ENCODE measurements at regions not wholly inside any gene's neighbourhood (a gene's known extent, or its start where the extent isn't known, plus 50 kb on each side); places are given as distances from the start of the nearest gene placed in this dataset.

DNA sequence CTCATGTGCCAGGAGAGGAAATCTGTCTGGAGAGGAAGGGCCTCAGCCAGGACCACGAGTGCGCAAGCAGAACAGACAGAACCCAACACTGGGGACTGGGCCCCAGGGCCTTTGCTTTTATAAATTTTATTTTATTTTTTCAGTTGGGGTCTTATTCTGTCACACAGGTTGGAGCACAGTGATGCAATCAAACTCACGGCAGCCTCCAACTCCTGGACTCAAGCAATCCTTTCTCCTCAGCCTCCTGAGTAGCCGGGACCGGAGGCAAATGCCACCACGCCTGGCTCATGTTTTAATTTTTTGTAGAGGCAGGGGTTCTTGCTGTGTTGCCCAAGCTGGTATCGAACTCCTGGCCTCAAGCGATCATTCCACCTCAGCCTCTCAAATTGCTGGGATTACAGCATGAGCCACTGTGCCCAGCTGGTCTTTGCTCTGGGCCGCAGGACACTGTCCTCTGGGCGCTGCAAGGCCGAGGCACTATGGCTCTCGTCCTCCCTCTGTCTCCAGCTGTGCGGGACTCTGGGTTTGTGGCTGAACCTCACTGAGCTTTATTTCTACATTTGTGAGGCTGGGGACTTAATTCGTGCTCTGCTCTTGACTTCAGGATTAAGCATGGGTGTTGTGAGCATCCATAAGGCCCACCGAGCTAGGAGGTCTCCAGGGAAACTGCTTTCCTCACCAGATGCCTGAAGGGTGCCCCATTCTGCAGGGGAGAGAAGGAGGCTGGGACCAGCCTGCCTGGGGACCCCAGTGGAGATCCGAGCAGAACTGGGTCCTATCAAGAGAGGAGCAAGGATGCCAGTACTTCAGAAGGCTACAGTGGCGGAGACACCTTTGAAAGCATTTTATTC, 144.2 kb upstream of the VSTM2B start:
- no peak for TF ChIP-seq CTCF (conservative IDR thresholded peaks at IDR 0.05; ENCODE audit: low read depth, low read length)
- H3K4me3 ChIP-seq (ENCODE audit: low read depth, low read length): no peak overlapping the region
- DNase-seq (ENCODE audit: low read depth): no peak

DNA sequence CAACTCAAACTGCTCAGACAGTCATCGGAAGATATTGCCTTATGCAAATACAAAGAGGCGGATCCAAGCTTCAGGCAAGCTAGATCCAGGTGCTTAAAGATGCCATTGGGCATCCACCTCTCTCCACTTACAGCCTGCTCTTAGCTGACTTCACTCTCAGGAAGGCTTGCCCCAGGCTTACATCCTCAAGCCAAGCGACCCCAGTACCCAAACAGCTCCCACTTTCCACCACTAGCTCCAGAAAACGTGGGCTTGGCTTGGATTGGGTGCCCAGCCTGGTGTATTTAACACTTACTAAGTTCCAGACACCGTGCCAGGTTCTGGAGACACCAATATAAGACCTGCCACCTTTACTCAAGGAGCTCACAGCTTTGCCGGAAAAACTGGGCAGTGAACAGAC, 142.1 kb upstream of the VSTM2B start:
- no peak for DNase-seq (ENCODE audit: low read depth)
- H3K4me3 ChIP-seq (ENCODE audit: low read depth, low read length): no peak overlapping the region
- no peak for TF ChIP-seq CTCF (conservative IDR thresholded peaks at IDR 0.05; ENCODE audit: low read depth, low read length)

GRCh38 chr19:29384656-29385055, 141.1 kb upstream of the VSTM2B start:
- DNase-seq (ENCODE audit: low read depth): no peak
- no peak for TF ChIP-seq CTCF (conservative IDR thresholded peaks at IDR 0.05; ENCODE audit: low read depth, low read length)
- H3K4me3 ChIP-seq (ENCODE audit: low read depth, low read length): no peak overlapping the region

DNA sequence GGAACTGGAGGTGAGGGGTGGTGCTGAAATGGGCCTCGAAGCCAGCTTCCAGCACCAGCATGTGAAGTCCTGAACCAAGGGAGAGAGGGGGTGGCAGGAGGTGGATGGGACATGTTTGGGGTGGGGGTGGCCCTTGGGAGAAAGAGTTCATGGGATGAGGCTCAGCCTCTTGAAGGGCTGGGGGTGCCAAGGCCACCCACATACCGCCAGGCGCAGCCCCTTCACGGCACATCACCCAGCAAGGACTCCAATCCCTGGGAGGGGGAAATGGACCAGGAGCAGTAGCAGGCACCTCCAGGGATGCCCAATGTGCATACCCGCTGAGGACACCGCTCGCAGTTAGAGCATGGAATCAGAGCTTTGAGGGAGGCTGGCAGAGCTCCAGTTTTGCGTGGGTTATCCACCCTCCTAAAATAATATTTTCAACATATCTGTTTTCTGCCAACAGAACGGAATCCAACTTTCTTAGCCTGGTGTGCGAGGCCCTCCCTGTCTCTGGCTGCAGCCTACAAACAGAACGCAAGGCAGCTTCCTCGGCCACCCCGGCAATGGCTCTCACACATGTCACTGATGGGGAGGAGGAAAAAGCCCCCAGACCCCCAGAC, 140.5 kb upstream of the VSTM2B start:
- TF ChIP-seq CTCF (conservative IDR thresholded peaks at IDR 0.05; ENCODE audit: low read depth, low read length): no peak
- no peak overlapping the region for H3K4me3 ChIP-seq (ENCODE audit: low read depth, low read length)
- no peak for DNase-seq (ENCODE audit: low read depth)

DNA sequence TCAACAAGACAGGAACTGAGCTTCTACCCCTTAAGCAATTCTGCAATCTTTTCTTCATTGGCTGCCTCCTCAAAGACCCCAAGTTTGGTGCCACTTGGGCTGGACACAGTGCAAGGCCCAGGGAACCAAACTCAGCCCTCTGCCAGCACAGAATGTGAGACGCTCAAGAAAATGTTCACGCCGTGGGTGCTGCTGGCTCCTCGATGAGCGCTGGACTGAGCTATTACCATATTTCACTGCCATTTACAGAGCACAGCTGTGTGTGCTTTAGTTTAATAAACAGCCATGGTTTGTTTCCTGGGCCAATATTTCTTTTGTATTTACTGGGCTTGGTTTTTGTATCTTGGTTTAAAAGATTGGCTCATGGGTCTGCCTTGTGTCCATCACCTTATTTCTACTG, 138.8 kb upstream of the VSTM2B start:
- no peak for DNase-seq (ENCODE audit: low read depth)
- TF ChIP-seq CTCF (conservative IDR thresholded peaks at IDR 0.05; ENCODE audit: low read depth, low read length): no peak

GRCh38 chr19:29387586-29387985, 138.2 kb upstream of the VSTM2B start:
- H3K4me3 ChIP-seq (ENCODE audit: low read depth, low read length): no peak overlapping the region
- DNase-seq (ENCODE audit: low read depth): no peak

More for the DNA sequence above, 138.8 kb upstream of the VSTM2B start:
- H3K4me3 ChIP-seq (ENCODE audit: low read depth, low read length): no peak overlapping the region

More at GRCh38 chr19:29387586-29387985, 138.2 kb upstream of the VSTM2B start:
- no peak for TF ChIP-seq CTCF (conservative IDR thresholded peaks at IDR 0.05; ENCODE audit: low read depth, low read length)
